Fibroblast of lung (primary cell): ENCODE measurements at regions not wholly inside any gene's neighbourhood (a gene's known extent, or its start where the extent isn't known, plus 50 kb on each side); places are given as distances from the start of the nearest gene placed in this dataset.

Experiments
- DNase-seq, 2 donors: peaks; one replicate each; pipeline versions ENCODE4 v3.0.0 to v3.0.0-alpha.2; 2010; ENCODE audit warnings: low read depth in 2 of 2
- H2AFZ ChIP-seq: 2 replicates; pipeline ENCODE4 v1.5.1; 2012; ENCODE audit warnings: low read length, control low read depth, inconsistent platforms
- H3K27ac ChIP-seq: 2 replicates; pipeline ENCODE4 v1.5.1; 2011; ENCODE audit warnings: low read length, control low read depth; ENCODE audit not compliant: insufficient read depth
- H3K27me3 ChIP-seq: 2 replicates; pipeline ENCODE4 v1.5.1; 2011; ENCODE audit warnings: mild to moderate bottlenecking, low read length; ENCODE audit not compliant: control insufficient read depth, insufficient read depth
- H3K36me3 ChIP-seq: 2 replicates; pipeline ENCODE4 v1.5.1; 2011; ENCODE audit warnings: low read length; ENCODE audit not compliant: control insufficient read depth, insufficient read depth
- H3K4me1 ChIP-seq: 2 replicates; pipeline ENCODE4 v1.5.1; 2011; ENCODE audit warnings: low read length; ENCODE audit not compliant: control insufficient read depth, insufficient read depth; ENCODE audit errors: extremely low read depth
- H3K4me2 ChIP-seq: 2 replicates; pipeline ENCODE4 v1.5.1; 2011; ENCODE audit warnings: low read length, control low read depth; ENCODE audit not compliant: insufficient read depth; ENCODE audit errors: extremely low read depth
- H3K4me3 ChIP-seq, 4 experiments: fragments of 200-600 bp in 1 of 4; sonication (generic) in 1 of 4; replicated peaks in 1 of 4; 2 replicates each; pipeline ENCODE4 v1.5.1; 2011 to 2016; ENCODE audit warnings: low read length in 4 of 4, low read depth in 3 of 4, mild to moderate bottlenecking in 3 of 4, control low read depth in 2 of 4, inconsistent platforms in 1 of 4, mixed read lengths in 1 of 4; ENCODE audit not compliant: insufficient read depth in 1 of 4; ENCODE audit errors: control extremely low read depth in 1 of 4
- H3K79me2 ChIP-seq: 2 replicates; pipeline ENCODE4 v1.5.1; 2012; ENCODE audit warnings: mild to moderate bottlenecking, low read length, inconsistent platforms; ENCODE audit not compliant: control insufficient read depth, insufficient read depth
- H3K9ac ChIP-seq: 2 replicates; pipeline ENCODE4 v1.5.1; 2011; ENCODE audit warnings: mild to moderate bottlenecking, low read length, control low read depth; ENCODE audit not compliant: insufficient read depth
- H3K9me3 ChIP-seq: 2 replicates; pipeline ENCODE4 v1.5.1; 2012; ENCODE audit warnings: low read depth, low read length; ENCODE audit not compliant: control insufficient read depth, insufficient read depth
- H4K20me1 ChIP-seq: 2 replicates; pipeline ENCODE4 v1.5.1; 2011; ENCODE audit warnings: low read length; ENCODE audit not compliant: control insufficient read depth, insufficient read depth; ENCODE audit errors: extremely low read depth
- CTCF ChIP-seq, 2 donors: IDR thresholded peaks in 1 of 2; conservative IDR thresholded peaks in 1 of 2; 1 replicate in 1 of 2; 2 replicates in 1 of 2; pipeline ENCODE4 v1.5.1; 2011 to 2012; ENCODE audit warnings: low read length in 2 of 2, control low read depth in 1 of 2, inconsistent platforms in 1 of 2, low read depth in 1 of 2, mild to moderate bottlenecking in 1 of 2
- EZH2 ChIP-seq: IDR thresholded peaks from 2 replicates; pipeline ENCODE4 v1.5.1; 2012; ENCODE audit warnings: low read length, control low read depth, mild to moderate bottlenecking; ENCODE audit errors: missing control alignments

- H3K9ac ChIP-seq: no peak overlapping the region
- H3K27ac ChIP-seq: no peak overlapping the region
- TF ChIP-seq CTCF (conservative IDR thresholded peaks at IDR 0.05 in 1 of 2, IDR thresholded peaks at IDR 0.05 in 1 of 2; ENCODE audit: low read depth in 1 of 2, low read length in 2 of 2): no peak
- no peak for TF ChIP-seq EZH2
- H3K4me3 ChIP-seq: no peak overlapping the region
- no peak overlapping the region for H2AFZ ChIP-seq
- no peaks in the 10 kb centered on the region for H3K9me3 ChIP-seq
- no peaks in the 10 kb centered on the region for H3K4me1 ChIP-seq
- DNase-seq: peak in 1 of 2 donors; percentile 1
- H3K79me2 ChIP-seq: no peaks in the 10 kb centered on the region
- H4K20me1 ChIP-seq: no peaks in the 10 kb centered on the region
- no peaks in the 10 kb centered on the region for H3K36me3 ChIP-seq
- H3K4me2 ChIP-seq: no peak overlapping the region
- no peaks in the 10 kb centered on the region for H3K27me3 ChIP-seq
Measured at GRCh38 chr12:9271875-9272274, 63.7 kb upstream of the PZP start.

- H3K9me3 ChIP-seq: no peaks in the 10 kb centered on the region
- TF ChIP-seq EZH2 (no peak), CTCF (conservative IDR thresholded peaks at IDR 0.05 in 1 of 2, IDR thresholded peaks at IDR 0.05 in 1 of 2; ENCODE audit: low read depth in 1 of 2, low read length in 2 of 2) (no peak)
- DNase-seq: no peak
Measured at GRCh38 chr12:9264546-9264945, 56.4 kb upstream of the PZP start.

GRCh38 chr12:9260931-9261330, 52.7 kb upstream of the PZP start:
- Histone ChIP-seq H4K20me1 (no peaks in the 10 kb centered on the region), H3K4me3 (no peak overlapping the region), H3K4me2 (no peak overlapping the region), H3K27me3 (no peaks in the 10 kb centered on the region), H3K79me2 (no peaks in the 10 kb centered on the region), H3K27ac (no peak overlapping the region), H2AFZ (no peak overlapping the region), H3K4me1 (no peaks in the 10 kb centered on the region), H3K9ac (no peak overlapping the region), H3K36me3 (no peaks in the 10 kb centered on the region), H3K9me3 (no peaks in the 10 kb centered on the region)
- peak in 1 of 2 donors; percentile 36 for DNase-seq
- TF ChIP-seq CTCF (conservative IDR thresholded peaks at IDR 0.05 in 1 of 2, IDR thresholded peaks at IDR 0.05 in 1 of 2; ENCODE audit: low read depth in 1 of 2, low read length in 2 of 2) (no peak), EZH2 (no peak)

More at GRCh38 chr12:9264546-9264945, 56.4 kb upstream of the PZP start:
- H3K4me3 ChIP-seq: no peak overlapping the region
- H3K9ac ChIP-seq: no peak overlapping the region
- H4K20me1 ChIP-seq: no peaks in the 10 kb centered on the region
- H3K4me1 ChIP-seq: no peaks in the 10 kb centered on the region
- no peak overlapping the region for H3K4me2 ChIP-seq
- no peaks in the 10 kb centered on the region for H3K27me3 ChIP-seq
- H3K27ac ChIP-seq: no peak overlapping the region
- no peaks in the 10 kb centered on the region for H3K79me2 ChIP-seq
- H2AFZ ChIP-seq: no peak overlapping the region
- H3K36me3 ChIP-seq: no peaks in the 10 kb centered on the region
